ENCODE measurements at regions not wholly inside any gene's neighbourhood (a gene's known extent, or its start where the extent isn't known, plus 50 kb on each side); places are given as distances from the start of the nearest gene placed in this dataset.

GRCh38 chr22:48806227-48806781, 1021.4 kb downstream of the BRD1 start:
- DNase-seq: no peak
- Histone ChIP-seq H3K4me3 (ENCODE audit: insufficient read depth, low read depth, low read length) (no peak overlapping the region), H3K27me3 (ENCODE audit: control insufficient read depth, insufficient read depth, low read length) (no peaks in the 10 kb centered on the region), H3K36me3 (replicated peaks; ENCODE audit: control insufficient read depth, insufficient read depth, low read length) (no peaks in the 10 kb centered on the region)

DNA sequence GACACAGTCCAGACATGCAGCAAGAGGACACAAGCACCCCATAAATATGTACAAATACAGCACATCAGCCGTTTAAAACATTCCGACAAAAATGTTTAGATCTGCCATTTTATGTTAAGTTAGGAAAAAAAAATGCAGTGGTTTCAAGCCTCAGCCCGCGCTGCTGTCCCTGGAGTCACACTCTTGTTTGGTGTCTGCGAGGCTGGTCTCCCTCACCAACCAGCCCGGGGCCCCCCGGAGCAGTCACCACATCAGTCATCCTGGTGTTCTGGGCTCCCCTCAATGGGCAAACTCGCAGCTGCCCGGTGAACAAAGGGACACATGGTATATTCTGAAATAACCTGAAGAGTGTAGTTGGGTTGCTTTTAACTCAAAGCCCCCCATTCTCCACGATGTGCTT, 1022.2 kb downstream of the BRD1 start:
- peak; percentile 13 for DNase-seq
- Histone ChIP-seq H3K27me3 (ENCODE audit: control insufficient read depth, insufficient read depth, low read length) (no peaks in the 10 kb centered on the region), H3K4me3 (ENCODE audit: insufficient read depth, low read depth, low read length) (no peak overlapping the region), H3K36me3 (replicated peaks; ENCODE audit: control insufficient read depth, insufficient read depth, low read length) (no peaks in the 10 kb centered on the region)

DNA sequence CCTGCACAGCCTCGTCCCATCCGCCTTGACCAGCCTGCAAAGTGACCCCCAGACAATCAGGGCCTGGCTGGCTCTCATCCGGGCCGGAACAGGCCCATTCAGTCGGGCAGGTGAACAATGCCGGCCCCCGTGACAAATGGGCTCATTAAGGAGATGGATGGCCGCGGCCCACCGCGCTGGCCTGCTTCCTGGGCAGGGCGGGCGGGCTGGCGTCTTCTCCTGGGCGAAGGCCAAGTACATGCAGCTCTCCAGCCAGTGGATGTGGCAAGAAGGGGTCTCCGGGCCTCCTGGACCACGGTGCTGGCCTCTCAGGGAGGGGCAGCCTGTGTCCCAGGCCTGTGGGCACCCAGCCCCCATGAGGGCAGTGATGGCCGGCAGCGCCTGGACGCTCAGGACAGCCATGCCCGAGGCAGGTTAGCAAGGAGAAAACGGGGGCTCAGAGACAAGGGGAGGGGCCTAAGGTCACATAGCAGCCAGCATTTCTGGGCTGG, 1022.8 kb downstream of the BRD1 start:
- Histone ChIP-seq H3K36me3 (replicated peaks; ENCODE audit: control insufficient read depth, insufficient read depth, low read length) (no peaks in the 10 kb centered on the region), H3K4me3 (ENCODE audit: insufficient read depth, low read depth, low read length) (no peak overlapping the region), H3K27me3 (ENCODE audit: control insufficient read depth, insufficient read depth, low read length) (no peaks in the 10 kb centered on the region)
- DNase-seq: peak; percentile 27

DNA sequence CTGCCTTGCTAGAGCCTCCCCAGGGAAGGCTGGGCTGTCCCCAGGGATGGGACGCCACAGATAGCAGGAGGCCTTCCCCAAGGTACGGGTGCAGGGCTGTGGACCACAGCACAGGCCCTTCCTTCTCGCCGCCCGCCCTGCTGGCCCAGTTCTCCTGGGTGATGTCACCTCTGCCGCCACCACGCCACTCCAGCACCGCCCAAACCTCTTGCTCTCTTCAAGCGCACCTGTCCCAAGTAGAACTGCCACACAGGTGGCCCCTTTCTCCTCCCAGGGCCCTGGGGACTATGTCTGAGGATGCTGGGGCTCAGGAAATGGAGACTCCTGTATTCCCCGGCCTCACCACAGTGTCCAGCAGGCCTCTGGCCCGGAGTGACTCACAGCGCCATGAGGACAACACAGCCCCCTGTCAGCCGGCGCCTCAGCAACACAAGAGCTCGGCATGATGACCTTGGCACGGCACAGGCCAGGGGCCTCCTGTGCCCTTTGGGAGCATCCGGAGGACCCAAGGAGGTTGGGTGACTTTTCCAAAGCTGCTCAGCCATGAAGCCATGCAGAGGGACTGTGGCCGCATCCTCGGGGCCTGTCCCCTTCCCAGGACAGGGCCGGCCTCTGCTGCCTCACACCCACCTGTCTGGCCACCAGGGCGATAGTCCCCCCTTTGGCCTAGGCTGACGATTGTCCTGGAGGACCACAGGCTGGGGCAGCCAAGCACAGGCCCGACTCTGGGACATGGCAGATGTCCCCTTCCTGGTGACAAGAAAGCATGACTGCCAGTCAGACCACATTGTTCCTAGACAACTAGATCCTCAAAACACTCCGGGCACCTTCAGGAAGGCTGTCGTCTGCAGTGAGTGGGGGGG, 1023.5 kb downstream of the BRD1 start:
- peak; percentile 23 for DNase-seq
- Histone ChIP-seq H3K27me3 (ENCODE audit: control insufficient read depth, insufficient read depth, low read length) (no peaks in the 10 kb centered on the region), H3K36me3 (replicated peaks; ENCODE audit: control insufficient read depth, insufficient read depth, low read length) (no peaks in the 10 kb centered on the region), H3K4me3 (ENCODE audit: insufficient read depth, low read depth, low read length) (no peak overlapping the region)

DNA sequence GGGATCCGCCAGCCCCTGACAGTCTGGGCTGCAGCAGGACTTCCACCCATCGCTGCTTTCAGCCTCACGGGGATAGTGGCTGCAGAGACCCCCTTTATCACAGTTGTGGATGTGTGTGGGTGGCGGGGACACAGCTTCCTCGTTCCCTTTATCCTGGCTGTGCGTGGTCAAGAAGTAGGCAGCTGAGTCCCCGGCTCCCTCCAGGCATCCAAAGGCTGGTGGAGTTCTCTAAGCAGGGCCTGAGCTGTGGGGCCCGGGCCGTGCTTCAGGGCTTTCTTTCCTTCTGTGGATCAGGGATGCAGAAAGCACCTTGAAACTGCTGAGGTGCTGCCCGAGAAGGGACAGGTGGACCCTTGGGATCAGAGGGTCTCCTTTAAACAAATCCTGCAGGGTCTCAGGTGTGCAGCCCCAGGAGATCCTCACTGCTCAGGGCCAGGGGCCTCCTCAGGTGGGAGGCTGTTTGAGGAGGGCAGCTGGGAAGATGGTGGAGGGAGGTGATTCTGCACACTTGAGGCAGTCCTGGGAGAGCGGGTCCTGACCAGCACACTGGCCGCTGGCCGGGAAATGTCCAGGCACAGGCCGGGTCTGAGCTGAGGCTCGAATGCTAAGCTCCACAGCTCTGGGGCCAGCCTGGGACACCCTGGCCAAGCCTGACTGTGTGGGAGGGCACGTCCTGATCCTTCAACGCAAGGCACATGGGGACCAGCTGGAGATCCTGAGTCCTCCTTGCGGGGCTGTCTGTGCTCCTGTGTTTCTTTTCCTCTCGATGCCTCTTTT, 1024.3 kb downstream of the BRD1 start:
- H3K36me3 ChIP-seq (replicated peaks; ENCODE audit: control insufficient read depth, insufficient read depth, low read length): no peaks in the 10 kb centered on the region
- H3K4me3 ChIP-seq (ENCODE audit: insufficient read depth, low read depth, low read length): no peak overlapping the region
- DNase-seq: peak; percentile 24
- no peaks in the 10 kb centered on the region for H3K27me3 ChIP-seq (ENCODE audit: control insufficient read depth, insufficient read depth, low read length)

GRCh38 chr22:48802576-48802975, 1025.1 kb downstream of the BRD1 start:
- H3K27me3 ChIP-seq (ENCODE audit: control insufficient read depth, insufficient read depth, low read length): no peaks in the 10 kb centered on the region
- DNase-seq: peak; percentile 26
- no peaks in the 10 kb centered on the region for H3K36me3 ChIP-seq (replicated peaks; ENCODE audit: control insufficient read depth, insufficient read depth, low read length)
- H3K4me3 ChIP-seq (ENCODE audit: insufficient read depth, low read depth, low read length): no peak overlapping the region

DNA sequence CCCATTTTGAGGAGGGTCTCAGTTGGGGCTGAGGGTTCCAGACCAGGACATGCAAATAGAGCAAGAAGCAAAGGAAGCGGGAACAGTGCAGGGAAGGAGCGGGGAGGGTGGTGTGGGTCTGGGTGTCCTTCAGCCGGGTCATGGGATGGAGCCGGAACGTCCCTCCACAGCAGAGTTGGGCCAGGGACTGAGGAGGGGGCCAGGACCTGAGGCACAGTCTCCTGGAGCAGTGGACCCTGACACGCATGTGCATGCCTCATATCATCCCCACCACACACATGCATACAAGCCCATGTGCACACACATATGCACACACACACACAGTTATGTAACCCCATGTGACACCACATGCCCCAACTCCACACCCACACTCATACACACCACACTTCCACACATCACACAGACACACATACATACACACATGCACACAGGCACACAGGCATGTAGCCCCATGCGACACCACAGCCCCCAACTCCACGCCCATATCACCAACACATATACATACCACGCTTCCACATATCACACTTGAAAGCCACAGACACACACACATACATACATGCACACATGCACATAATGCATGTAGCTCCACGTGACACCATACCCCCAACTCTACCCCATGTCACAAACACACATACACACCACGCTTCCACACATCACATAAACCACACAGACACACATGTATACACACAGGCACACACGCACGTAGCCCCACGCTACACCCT, 1026.6 kb downstream of the BRD1 start:
- Histone ChIP-seq H3K27me3 (ENCODE audit: control insufficient read depth, insufficient read depth, low read length) (no peaks in the 10 kb centered on the region), H3K4me3 (ENCODE audit: insufficient read depth, low read depth, low read length) (no peak overlapping the region), H3K36me3 (replicated peaks; ENCODE audit: control insufficient read depth, insufficient read depth, low read length) (no peaks in the 10 kb centered on the region)
- DNase-seq: no peak

DNA sequence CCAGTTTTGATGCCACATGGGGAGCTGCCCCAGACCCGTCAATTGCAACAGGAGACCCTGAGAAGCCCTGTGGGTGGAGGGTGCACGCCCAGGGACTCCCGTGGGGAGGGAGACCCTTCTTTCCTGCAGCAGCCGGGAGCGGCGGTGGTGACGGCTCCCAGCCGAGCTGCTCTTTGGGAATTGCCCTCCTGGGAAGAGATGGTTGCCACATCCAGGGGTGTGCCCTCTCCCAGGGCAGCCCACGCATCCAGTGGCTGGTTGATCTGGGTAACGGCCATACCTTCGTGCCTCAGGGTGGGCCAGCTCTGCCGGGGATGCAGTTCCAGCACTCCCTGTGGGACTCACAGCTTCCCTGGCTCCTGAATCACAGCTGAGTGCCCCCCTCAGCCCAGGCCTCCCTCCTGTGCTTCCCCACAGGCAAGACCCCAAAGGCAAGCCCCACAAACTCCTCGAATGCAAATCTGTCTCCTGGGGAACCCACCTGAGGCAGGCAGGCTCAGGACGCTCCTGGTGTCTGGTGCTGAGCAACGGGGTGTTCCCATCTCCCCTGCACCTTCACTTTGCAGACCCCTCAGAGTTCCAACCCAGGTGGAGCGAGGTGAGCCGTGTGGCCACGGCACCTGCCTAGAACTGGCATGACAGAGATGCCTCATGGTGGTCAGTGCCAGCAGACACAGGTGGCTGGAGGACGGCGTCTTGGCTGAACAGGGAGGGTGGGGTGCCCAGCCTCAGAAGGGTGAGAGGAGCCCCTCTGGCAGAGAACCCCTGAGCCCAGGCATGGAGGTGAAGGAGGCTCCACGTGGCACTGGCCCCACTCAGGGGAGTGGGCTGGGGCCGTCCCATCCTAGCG, 1027.4 kb downstream of the BRD1 start:
- no peak for DNase-seq
- no peak overlapping the region for H3K4me3 ChIP-seq (ENCODE audit: insufficient read depth, low read depth, low read length)
- no peaks in the 10 kb centered on the region for H3K27me3 ChIP-seq (ENCODE audit: control insufficient read depth, insufficient read depth, low read length)
- no peaks in the 10 kb centered on the region for H3K36me3 ChIP-seq (replicated peaks; ENCODE audit: control insufficient read depth, insufficient read depth, low read length)

GRCh38 chr22:48799227-48799970, 1028.3 kb downstream of the BRD1 start:
- H3K4me3 ChIP-seq (ENCODE audit: insufficient read depth, low read depth, low read length): no peak overlapping the region
- no peaks in the 10 kb centered on the region for H3K36me3 ChIP-seq (replicated peaks; ENCODE audit: control insufficient read depth, insufficient read depth, low read length)
- DNase-seq: no peak
- no peaks in the 10 kb centered on the region for H3K27me3 ChIP-seq (ENCODE audit: control insufficient read depth, insufficient read depth, low read length)

- DNase-seq: no peak
- Histone ChIP-seq H3K4me3 (ENCODE audit: insufficient read depth, low read depth, low read length) (no peak overlapping the region), H3K27me3 (ENCODE audit: control insufficient read depth, insufficient read depth, low read length) (no peaks in the 10 kb centered on the region), H3K36me3 (replicated peaks; ENCODE audit: control insufficient read depth, insufficient read depth, low read length) (no peaks in the 10 kb centered on the region)
Measured at GRCh38 chr22:48798281-48799226, 1029.1 kb downstream of the BRD1 start.

- Histone ChIP-seq H3K36me3 (replicated peaks; ENCODE audit: control insufficient read depth, insufficient read depth, low read length) (no peaks in the 10 kb centered on the region), H3K27me3 (ENCODE audit: control insufficient read depth, insufficient read depth, low read length) (no peaks in the 10 kb centered on the region), H3K4me3 (ENCODE audit: insufficient read depth, low read depth, low read length) (no peak overlapping the region)
- DNase-seq: no peak
Measured at GRCh38 chr22:48797731-48798130, 1029.9 kb downstream of the BRD1 start.

DNA sequence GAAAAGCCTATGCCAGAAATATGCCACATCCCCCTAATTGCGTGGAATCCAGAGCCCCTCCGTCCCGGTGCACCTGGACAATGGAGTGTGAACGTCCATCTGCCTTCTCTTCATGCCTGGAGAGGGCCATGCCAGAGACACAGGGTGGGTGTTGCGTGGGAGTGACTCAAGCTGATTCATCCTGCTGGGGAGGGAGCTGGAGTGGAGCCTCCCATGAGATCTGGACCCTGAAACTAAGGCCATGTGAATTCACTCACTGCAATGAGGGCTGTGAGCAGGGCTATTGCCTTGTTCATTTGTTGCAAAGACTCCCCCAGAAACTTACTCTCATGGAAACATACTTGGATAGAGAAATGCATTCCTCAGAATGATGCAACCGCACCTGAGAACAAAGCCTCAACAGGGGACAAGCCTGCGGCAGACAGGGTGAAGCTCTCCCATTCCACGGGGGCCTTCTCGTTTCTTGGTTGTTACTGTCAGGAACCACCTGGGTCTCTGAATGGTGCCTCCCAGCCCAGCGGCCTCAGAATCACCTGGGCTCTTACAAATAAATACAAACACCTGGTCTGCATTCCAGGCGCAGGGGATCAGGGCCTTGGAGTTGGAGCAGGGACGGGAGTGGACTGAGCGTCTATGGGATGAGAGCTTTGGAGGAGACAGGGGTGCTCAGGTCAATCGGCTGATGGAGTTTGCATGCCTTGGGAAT, 1031.2 kb downstream of the BRD1 start:
- no peak overlapping the region for H3K4me3 ChIP-seq (ENCODE audit: insufficient read depth, low read depth, low read length)
- H3K27me3 ChIP-seq (ENCODE audit: control insufficient read depth, insufficient read depth, low read length): no peaks in the 10 kb centered on the region
- peak; percentile 85 for DNase-seq
- no peaks in the 10 kb centered on the region for H3K36me3 ChIP-seq (replicated peaks; ENCODE audit: control insufficient read depth, insufficient read depth, low read length)

Data from H7 (cell line).